Liver (tissue), 7 donors: ENCODE measurements at regions not wholly inside any gene's neighbourhood (a gene's known extent, or its start where the extent isn't known, plus 50 kb on each side); places are given as distances from the start of the nearest gene placed in this dataset.

Experiments
- DNase-seq: peaks from one replicate; pipeline ENCODE4 v3.0.0-alpha.2; 2017; ENCODE audit warnings: low spot score
- H3K27ac ChIP-seq, 2 donors: one replicate each; pipeline ENCODE4 v1.7.0; 2013; ENCODE audit warnings: inconsistent platforms in 2 of 2, low read length in 2 of 2, control low read depth in 1 of 2, low read depth in 1 of 2, mild to moderate bottlenecking in 1 of 2
- H3K27me3 ChIP-seq, 4 donors: one replicate each; pipeline versions ENCODE4 v1.6.1 to v1.7.0; 2013; ENCODE audit warnings: low read length in 3 of 4, inconsistent platforms in 1 of 4, mild to moderate bottlenecking in 1 of 4, moderate library complexity in 1 of 4; ENCODE audit not compliant: control insufficient read depth in 4 of 4, insufficient read depth in 4 of 4
- H3K36me3 ChIP-seq, 4 donors: one replicate each; pipeline versions ENCODE4 v1.6.1 to v1.7.0; 2013; ENCODE audit warnings: low read length in 3 of 4, mild to moderate bottlenecking in 3 of 4, low read depth in 1 of 4, moderate library complexity in 1 of 4; ENCODE audit not compliant: control insufficient read depth in 4 of 4, insufficient read depth in 3 of 4
- H3K4me1 ChIP-seq, 4 donors: one replicate each; pipeline versions ENCODE4 v1.6.1 to v1.7.0; 2013; ENCODE audit warnings: low read length in 3 of 4, mild to moderate bottlenecking in 3 of 4, moderate library complexity in 1 of 4; ENCODE audit not compliant: control insufficient read depth in 4 of 4, insufficient read depth in 4 of 4
- H3K4me3 ChIP-seq, 3 donors: one replicate each; pipeline versions ENCODE4 v1.6.1 to v1.7.0; 2013; ENCODE audit warnings: low read length in 3 of 3, control low read depth in 1 of 3, low read depth in 1 of 3, mild to moderate bottlenecking in 1 of 3
- H3K9ac ChIP-seq, 2 donors: one replicate each; pipeline ENCODE4 v1.7.0; 2013; ENCODE audit warnings: low read length in 2 of 2, mild to moderate bottlenecking in 2 of 2, moderate library complexity in 2 of 2, control low read depth in 1 of 2, low read depth in 1 of 2
- H3K9me3 ChIP-seq, 4 donors: one replicate each; pipeline versions ENCODE4 v1.6.1 to v1.7.0; 2013; ENCODE audit warnings: low read length in 3 of 4; ENCODE audit not compliant: control insufficient read depth in 4 of 4
- HNF4A ChIP-seq, 2 donors: conservative IDR thresholded peaks; 2 replicates each; pipeline ENCODE4 v1.6.1; 2016; ENCODE audit warnings: antibody characterized with exemption in 2 of 2, mild to moderate bottlenecking in 2 of 2
- SP1 ChIP-seq: IDR thresholded peaks from 2 replicates; pipeline ENCODE4 v1.6.1; 2018; ENCODE audit warnings: antibody characterized with exemption, mild to moderate bottlenecking
- WGBS: extraction: QIAGEN DNeasy Blood & Tissue Kit; methylation state at CpG from one replicate; pipeline ENCODE4 v1.1.7; 2013; 5-methylcytosine and 5-hydroxymethylcytosine counted together
- donor health status: healthy.
- donor health status: healthy.
- donor health status: healthy.
- donor health status: healthy.

DNA sequence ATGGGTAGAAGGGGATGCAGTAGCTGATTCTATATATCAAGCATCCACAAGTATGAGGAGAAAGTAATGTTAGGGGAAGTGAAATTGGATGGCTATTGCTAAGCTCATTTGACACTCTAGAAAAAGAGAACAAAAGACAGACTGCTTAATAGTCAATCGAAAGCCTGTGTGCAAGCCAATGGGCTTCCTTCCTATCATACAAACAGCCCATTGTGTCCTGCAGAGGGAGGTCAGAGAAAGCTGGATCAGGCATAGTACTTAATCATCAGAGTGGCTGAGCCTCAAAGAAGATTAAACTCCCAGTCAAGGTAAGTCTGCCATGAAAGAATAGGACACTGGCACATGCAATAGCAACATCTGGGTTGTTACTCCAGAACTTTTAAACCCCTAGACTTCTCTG is 50.9 kb upstream of the PGR start:
- no peak overlapping the region for H3K4me3 ChIP-seq

More for the DNA sequence above, 50.9 kb upstream of the PGR start:
- Histone ChIP-seq H3K36me3 (no peaks in the 10 kb centered on the region), H3K27me3 (no peaks in the 10 kb centered on the region), H3K27ac (no peak overlapping the region), H3K9me3 (no peaks in the 10 kb centered on the region), H3K4me1 (no peaks in the 10 kb centered on the region), H3K9ac (no peak overlapping the region)
- WGBS: 87% methylated on average over 1 of the region's 1 CpG
- DNase-seq: no peak
- TF ChIP-seq SP1 (no peak), HNF4A (conservative IDR thresholded peaks at IDR 0.05) (no peak)
